Endodermal cell (in vitro differentiated cells): ENCODE measurements at regions not wholly inside any gene's neighbourhood (a gene's known extent, or its start where the extent isn't known, plus 50 kb on each side); places are given as distances from the start of the nearest gene placed in this dataset.

Experiments used
- DNase-seq: peaks from one replicate; pipeline ENCODE4 v3.0.0-alpha.2; 2017
- H3K27ac ChIP-seq: 2 replicates; pipeline ENCODE4 v1.5.1; 2013; ENCODE audit warnings: mild to moderate bottlenecking, low read depth, low read length, moderate library complexity
- H3K27me3 ChIP-seq: 2 replicates; pipeline ENCODE4 v1.6.1; 2013; ENCODE audit warnings: mild to moderate bottlenecking, low read length, moderate library complexity; ENCODE audit not compliant: insufficient read depth, control insufficient read depth, poor library complexity, severe bottlenecking
- H3K36me3 ChIP-seq: 2 replicates; pipeline ENCODE4 v1.7.0; 2013; ENCODE audit warnings: mild to moderate bottlenecking, low read length, moderate library complexity; ENCODE audit not compliant: control insufficient read depth, insufficient read depth
- H3K4me1 ChIP-seq: one replicate; pipeline ENCODE4 v1.7.0; 2013; ENCODE audit warnings: low read length; ENCODE audit not compliant: control insufficient read depth, insufficient read depth
- H3K4me3 ChIP-seq: 2 replicates; pipeline ENCODE4 v1.5.1; 2013; ENCODE audit warnings: mild to moderate bottlenecking, low read length, moderate library complexity
- H3K9ac ChIP-seq: 2 replicates; pipeline ENCODE4 v1.6.1; 2013; ENCODE audit warnings: mild to moderate bottlenecking, low read length, moderate library complexity; ENCODE audit not compliant: poor library complexity, severe bottlenecking; ENCODE audit errors: extremely low read depth
- H3K9me3 ChIP-seq: 2 replicates; pipeline ENCODE4 v1.6.1; 2013; ENCODE audit warnings: mild to moderate bottlenecking, low read length, moderate library complexity; ENCODE audit not compliant: control insufficient read depth
- H3K27ac Mint-ChIP-seq: 2 replicates; pipeline ENCODE4 v1.8.0; 2020; ENCODE audit warnings: mixed read lengths
- H3K27me3 Mint-ChIP-seq: 2 replicates; pipeline ENCODE4 v1.8.0; 2021; ENCODE audit warnings: mild to moderate bottlenecking, mixed read lengths; ENCODE audit not compliant: insufficient read depth
- H3K36me3 Mint-ChIP-seq: 2 replicates; pipeline ENCODE4 v1.8.0; 2020; ENCODE audit warnings: low read depth, mixed read lengths
- H3K4me1 Mint-ChIP-seq: 2 replicates; pipeline ENCODE4 v1.8.0; 2020; ENCODE audit warnings: mixed read lengths
- H3K4me3 Mint-ChIP-seq: 2 replicates; pipeline ENCODE4 v1.8.0; 2020; ENCODE audit warnings: mild to moderate bottlenecking, moderate library complexity, mixed read lengths
- H3K9me3 Mint-ChIP-seq: 2 replicates; pipeline ENCODE4 v1.8.0; 2020; ENCODE audit warnings: mild to moderate bottlenecking, mixed read lengths
- whole genome bisulfite sequencing, 2 experiments: methylation state at CpG; one replicate each; pipeline versions ENCODE4 v1.1.5 to v1.1.7; 2013; ENCODE audit warnings: missing lambda C conversion rate in 2 of 2, mixed read lengths in 1 of 2; ENCODE audit not compliant: insufficient coverage in 1 of 2, insufficient read length in 1 of 2; 5-methylcytosine and 5-hydroxymethylcytosine counted together
- TF ChIP-seq, protein P1 (sequence below): fragments of 200-600 bp; sonication (generic); conservative IDR thresholded peaks from 2 replicates; pipeline ENCODE4 v1.5.0; 2021; ENCODE audit warnings: antibody characterized with exemption, mild to moderate bottlenecking

DNA sequence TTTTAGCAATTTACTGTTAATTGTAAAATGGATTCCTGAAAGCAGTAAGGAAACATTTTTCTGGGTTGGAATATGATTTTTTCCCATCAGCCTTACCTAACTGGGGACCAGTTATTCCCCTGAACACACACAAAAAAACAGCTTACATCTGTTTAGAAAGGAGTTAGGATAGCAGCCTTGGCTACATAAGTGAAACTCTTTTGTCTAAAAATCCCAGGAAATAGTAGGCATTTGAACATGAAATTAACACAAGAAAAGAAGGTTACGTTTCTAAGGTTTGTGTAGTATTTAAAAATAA lies 696.2 kb upstream of the MARCKS start:
- DNase-seq = no peak
- no peaks in the 10 kb centered on the region for H3K4me1 Mint-ChIP-seq
- H3K27ac Mint-ChIP-seq = no peak overlapping the region
- TF ChIP-seq, protein P1, sequence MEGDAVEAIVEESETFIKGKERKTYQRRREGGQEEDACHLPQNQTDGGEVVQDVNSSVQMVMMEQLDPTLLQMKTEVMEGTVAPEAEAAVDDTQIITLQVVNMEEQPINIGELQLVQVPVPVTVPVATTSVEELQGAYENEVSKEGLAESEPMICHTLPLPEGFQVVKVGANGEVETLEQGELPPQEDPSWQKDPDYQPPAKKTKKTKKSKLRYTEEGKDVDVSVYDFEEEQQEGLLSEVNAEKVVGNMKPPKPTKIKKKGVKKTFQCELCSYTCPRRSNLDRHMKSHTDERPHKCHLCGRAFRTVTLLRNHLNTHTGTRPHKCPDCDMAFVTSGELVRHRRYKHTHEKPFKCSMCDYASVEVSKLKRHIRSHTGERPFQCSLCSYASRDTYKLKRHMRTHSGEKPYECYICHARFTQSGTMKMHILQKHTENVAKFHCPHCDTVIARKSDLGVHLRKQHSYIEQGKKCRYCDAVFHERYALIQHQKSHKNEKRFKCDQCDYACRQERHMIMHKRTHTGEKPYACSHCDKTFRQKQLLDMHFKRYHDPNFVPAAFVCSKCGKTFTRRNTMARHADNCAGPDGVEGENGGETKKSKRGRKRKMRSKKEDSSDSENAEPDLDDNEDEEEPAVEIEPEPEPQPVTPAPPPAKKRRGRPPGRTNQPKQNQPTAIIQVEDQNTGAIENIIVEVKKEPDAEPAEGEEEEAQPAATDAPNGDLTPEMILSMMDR = no peak
- Histone ChIP-seq H3K9me3 (no peaks in the 10 kb centered on the region), H3K4me3 (no peak overlapping the region), H3K27ac (no peak overlapping the region), H3K4me1 (no peaks in the 10 kb centered on the region), H3K36me3 (no peaks in the 10 kb centered on the region), H3K9ac (no peak overlapping the region), H3K27me3 (no peaks in the 10 kb centered on the region)
- H3K36me3 Mint-ChIP-seq = no peaks in the 10 kb centered on the region
- no peaks in the 10 kb centered on the region for H3K9me3 Mint-ChIP-seq
- H3K27me3 Mint-ChIP-seq = no peaks in the 10 kb centered on the region
- no peak overlapping the region for H3K4me3 Mint-ChIP-seq
- WGBS, 2 experiments = 50 to 57% methylated on average over 1 of the region's 1 CpG

DNA sequence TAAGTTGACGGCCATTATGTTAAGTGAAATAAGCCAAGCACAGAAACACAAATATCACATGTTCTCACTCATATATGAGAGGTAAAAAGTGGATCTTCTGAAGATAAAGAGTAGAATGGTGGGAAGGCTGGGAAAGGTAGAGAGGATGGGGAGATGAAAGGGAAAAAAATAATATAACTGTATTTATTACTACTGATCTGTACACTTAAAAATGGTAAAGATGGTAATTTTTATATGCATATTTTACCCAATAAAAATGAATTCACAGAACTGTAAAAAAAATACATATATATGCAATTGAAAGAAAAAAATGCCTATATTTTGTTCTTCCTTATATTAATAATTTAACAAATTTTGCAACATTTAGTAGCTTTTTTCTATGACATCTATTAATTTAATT lies 694.4 kb upstream of the MARCKS start:
- H3K27ac Mint-ChIP-seq = no peak overlapping the region
- H3K27me3 Mint-ChIP-seq = no peaks in the 10 kb centered on the region
- Histone ChIP-seq H3K36me3 (no peaks in the 10 kb centered on the region), H3K9ac (no peak overlapping the region), H3K4me1 (no peaks in the 10 kb centered on the region), H3K27ac (no peak overlapping the region), H3K4me3 (no peak overlapping the region), H3K27me3 (no peaks in the 10 kb centered on the region), H3K9me3 (no peaks in the 10 kb centered on the region)
- H3K4me3 Mint-ChIP-seq = no peak overlapping the region
- H3K4me1 Mint-ChIP-seq = no peaks in the 10 kb centered on the region
- H3K36me3 Mint-ChIP-seq = no peaks in the 10 kb centered on the region
- DNase-seq = no peak
- 100% methylated on average over 1 of the region's 1 CpG; no CpG with 5 or more reads in 1 of the 2 experiments for WGBS, 2 experiments
- no peaks in the 10 kb centered on the region for H3K9me3 Mint-ChIP-seq
- TF ChIP-seq, protein P1 = no peak

DNA sequence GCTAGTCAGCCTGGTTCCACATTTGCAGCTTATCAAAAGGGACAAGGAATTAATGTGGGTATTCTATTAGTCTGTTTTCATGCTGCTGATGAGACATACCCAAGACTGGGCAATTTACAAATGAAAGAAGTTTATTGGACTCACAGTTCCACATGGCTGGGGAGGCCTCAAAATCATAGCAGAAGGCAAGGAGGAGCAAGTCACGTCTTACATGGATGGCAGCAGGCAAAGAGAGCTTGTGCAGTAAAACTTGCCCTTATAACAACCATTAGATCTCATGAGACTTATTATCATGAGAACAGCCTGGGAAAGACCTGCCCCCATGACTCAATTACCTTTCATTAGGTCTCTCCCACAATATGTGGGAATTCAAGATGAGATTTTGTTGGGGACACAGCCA lies 689.1 kb upstream of the MARCKS start:
- Histone ChIP-seq H3K27me3 (no peaks in the 10 kb centered on the region), H3K27ac (no peak overlapping the region), H3K4me3 (no peak overlapping the region), H3K9me3 (no peaks in the 10 kb centered on the region), H3K9ac (no peak overlapping the region), H3K4me1 (no peaks in the 10 kb centered on the region), H3K36me3 (no peaks in the 10 kb centered on the region)
- 80 to 86% methylated on average over 1 of the region's 1 CpG for WGBS, 2 experiments
- Mint-ChIP-seq H3K27ac (no peak overlapping the region), H3K4me1 (no peaks in the 10 kb centered on the region), H3K4me3 (no peak overlapping the region), H3K9me3 (peaks cover 3% of the 10 kb centered on the region), H3K27me3 (no peaks in the 10 kb centered on the region), H3K36me3 (no peaks in the 10 kb centered on the region)
- TF ChIP-seq, protein P1 = no peak
- DNase-seq = no peak
